T-helper 2 cell treated with Interferon-gamma antibody and Interleukin-4, amounts not matched to agents 5 μg/mL and 100 μg/mL, for 36 hours (primary cell): ENCODE measurements at regions not wholly inside any gene's neighbourhood (a gene's known extent, or its start where the extent isn't known, plus 50 kb on each side); places are given as distances from the start of the nearest gene placed in this dataset.

Source experiments
- DNase-seq: peaks from one replicate; pipeline ENCODE4 v3.0.0; 2021; ENCODE audit warnings: low spot score
- H3K27ac Mint-ChIP-seq: one replicate; pipeline ENCODE4 v1.8.0; 2021; ENCODE audit warnings: mild to moderate bottlenecking, mixed read lengths
- H3K27me3 Mint-ChIP-seq: one replicate; pipeline ENCODE4 v1.8.0; 2021; ENCODE audit warnings: low read depth, mixed read lengths
- H3K36me3 Mint-ChIP-seq: one replicate; pipeline ENCODE4 v1.8.0; 2021; ENCODE audit warnings: low read depth, mixed read lengths
- H3K4me1 Mint-ChIP-seq: one replicate; pipeline ENCODE4 v1.8.0; 2021; ENCODE audit warnings: low read depth, mixed read lengths
- H3K4me3 Mint-ChIP-seq: one replicate; pipeline ENCODE4 v1.8.0; 2022; ENCODE audit warnings: mild to moderate bottlenecking, moderate library complexity, mixed read lengths
- H3K9me3 Mint-ChIP-seq: one replicate; pipeline ENCODE4 v1.8.0; 2021; ENCODE audit warnings: mixed read lengths

- no peak overlapping the region for H3K4me3 Mint-ChIP-seq
- H3K36me3 Mint-ChIP-seq = no peaks in the 10 kb centered on the region
- no peaks in the 10 kb centered on the region for H3K4me1 Mint-ChIP-seq
- peaks cover 10% of the 10 kb centered on the region for H3K27me3 Mint-ChIP-seq
- H3K27ac Mint-ChIP-seq = no peak overlapping the region
- no peak for DNase-seq
- H3K9me3 Mint-ChIP-seq = no peaks in the 10 kb centered on the region
Measured at GRCh38 chr4:81891005-81891996, 419.6 kb upstream of the RASGEF1B start.

GRCh38 chr4:81884986-81885385 is 413.3 kb upstream of the RASGEF1B start:
- Mint-ChIP-seq H3K27me3 (peaks cover 6% of the 10 kb centered on the region), H3K36me3 (no peaks in the 10 kb centered on the region), H3K4me3 (no peak overlapping the region), H3K27ac (no peak overlapping the region), H3K9me3 (no peaks in the 10 kb centered on the region), H3K4me1 (peaks cover 4% of the 10 kb centered on the region)
- DNase-seq = no peak

- Mint-ChIP-seq H3K4me3 (no peak overlapping the region), H3K9me3 (no peaks in the 10 kb centered on the region)
- no peak for DNase-seq
Measured at GRCh38 chr4:81883530-81884450, 412.1 kb upstream of the RASGEF1B start.

GRCh38 chr4:81883004-81883403 is 411.3 kb upstream of the RASGEF1B start:
- no peak for DNase-seq
- peaks cover 4% of the 10 kb centered on the region for H3K27me3 Mint-ChIP-seq
- no peak overlapping the region for H3K4me3 Mint-ChIP-seq
- H3K36me3 Mint-ChIP-seq = no peaks in the 10 kb centered on the region
- no peaks in the 10 kb centered on the region for H3K9me3 Mint-ChIP-seq
- H3K4me1 Mint-ChIP-seq = peaks cover 4% of the 10 kb centered on the region
- no peak overlapping the region for H3K27ac Mint-ChIP-seq

More at GRCh38 chr4:81883530-81884450, 412.1 kb upstream of the RASGEF1B start:
- Mint-ChIP-seq H3K4me1 (peaks cover 4% of the 10 kb centered on the region), H3K27ac (no peak overlapping the region), H3K27me3 (peaks cover 3% of the 10 kb centered on the region), H3K36me3 (no peaks in the 10 kb centered on the region)

GRCh38 chr4:81881855-81882621 is 410.3 kb upstream of the RASGEF1B start:
- Mint-ChIP-seq H3K27me3 (peaks cover 4% of the 10 kb centered on the region), H3K4me3 (no peak overlapping the region), H3K27ac (no peak overlapping the region), H3K9me3 (no peaks in the 10 kb centered on the region), H3K4me1 (peaks cover 4% of the 10 kb centered on the region), H3K36me3 (no peaks in the 10 kb centered on the region)
- no peak for DNase-seq

- DNase-seq = no peak
- Mint-ChIP-seq H3K27me3 (peaks cover 2% of the 10 kb centered on the region), H3K4me1 (no peaks in the 10 kb centered on the region), H3K4me3 (no peak overlapping the region), H3K27ac (no peak overlapping the region), H3K9me3 (no peaks in the 10 kb centered on the region), H3K36me3 (no peaks in the 10 kb centered on the region)
Measured at GRCh38 chr4:81876106-81876505, 404.4 kb upstream of the RASGEF1B start.

GRCh38 chr4:81874661-81875515 is 403.2 kb upstream of the RASGEF1B start:
- Mint-ChIP-seq H3K27ac (no peak overlapping the region), H3K4me3 (no peak overlapping the region), H3K9me3 (no peaks in the 10 kb centered on the region), H3K36me3 (no peaks in the 10 kb centered on the region), H3K4me1 (no peaks in the 10 kb centered on the region), H3K27me3 (peaks cover 2% of the 10 kb centered on the region)
- DNase-seq = no peak

GRCh38 chr4:81870275-81870674 is 398.6 kb upstream of the RASGEF1B start:
- no peaks in the 10 kb centered on the region for H3K27me3 Mint-ChIP-seq
- DNase-seq = no peak
- H3K27ac Mint-ChIP-seq = no peak overlapping the region
- no peaks in the 10 kb centered on the region for H3K36me3 Mint-ChIP-seq
- no peaks in the 10 kb centered on the region for H3K9me3 Mint-ChIP-seq
- no peaks in the 10 kb centered on the region for H3K4me1 Mint-ChIP-seq
- no peak overlapping the region for H3K4me3 Mint-ChIP-seq

GRCh38 chr4:81860111-81860510 is 388.4 kb upstream of the RASGEF1B start:
- peaks cover 2% of the 10 kb centered on the region for H3K9me3 Mint-ChIP-seq
- H3K27me3 Mint-ChIP-seq = no peaks in the 10 kb centered on the region
- no peak overlapping the region for H3K4me3 Mint-ChIP-seq
- H3K27ac Mint-ChIP-seq = no peak overlapping the region
- no peak for DNase-seq
- H3K36me3 Mint-ChIP-seq = no peaks in the 10 kb centered on the region
- H3K4me1 Mint-ChIP-seq = no peaks in the 10 kb centered on the region

- peaks cover 20% of the 10 kb centered on the region for H3K9me3 Mint-ChIP-seq
- H3K36me3 Mint-ChIP-seq = no peaks in the 10 kb centered on the region
- no peaks in the 10 kb centered on the region for H3K27me3 Mint-ChIP-seq
- no peak for DNase-seq
- H3K4me1 Mint-ChIP-seq = peaks cover 3% of the 10 kb centered on the region
- H3K27ac Mint-ChIP-seq = no peak overlapping the region
- H3K4me3 Mint-ChIP-seq = no peak overlapping the region
Measured at GRCh38 chr4:81854406-81854805, 382.7 kb upstream of the RASGEF1B start.

GRCh38 chr4:81852031-81852715 is 380.5 kb upstream of the RASGEF1B start:
- no peak overlapping the region for H3K4me3 Mint-ChIP-seq
- no peak overlapping the region for H3K27ac Mint-ChIP-seq
- peaks cover 3% of the 10 kb centered on the region for H3K4me1 Mint-ChIP-seq
- no peak for DNase-seq
- H3K36me3 Mint-ChIP-seq = no peaks in the 10 kb centered on the region
- no peaks in the 10 kb centered on the region for H3K27me3 Mint-ChIP-seq
- peaks cover 20% of the 10 kb centered on the region for H3K9me3 Mint-ChIP-seq

GRCh38 chr4:81850701-81851100 is 379.0 kb upstream of the RASGEF1B start:
- Mint-ChIP-seq H3K36me3 (no peaks in the 10 kb centered on the region), H3K27me3 (no peaks in the 10 kb centered on the region), H3K4me3 (no peak overlapping the region), H3K9me3 (peaks cover 20% of the 10 kb centered on the region), H3K27ac (no peak overlapping the region), H3K4me1 (peaks cover 3% of the 10 kb centered on the region)
- DNase-seq = no peak
